HUES48 (cell line): ENCODE measurements at regions not wholly inside any gene's neighbourhood (a gene's known extent, or its start where the extent isn't known, plus 50 kb on each side); places are given as distances from the start of the nearest gene placed in this dataset.

Source experiments
- H3K27ac ChIP-seq: one replicate; pipeline ENCODE4 v1.7.0; 2013; ENCODE audit warnings: low read depth, low read length, inconsistent platforms
- H3K27me3 ChIP-seq: 2 replicates; pipeline ENCODE4 v1.6.1; 2013; ENCODE audit warnings: mild to moderate bottlenecking, low read length; ENCODE audit not compliant: control insufficient read depth, insufficient read depth
- H3K36me3 ChIP-seq: 2 replicates; pipeline ENCODE4 v1.6.1; 2013; ENCODE audit warnings: low read length; ENCODE audit not compliant: control insufficient read depth, insufficient read depth
- H3K4me1 ChIP-seq: 2 replicates; pipeline ENCODE4 v1.6.1; 2013; ENCODE audit warnings: mild to moderate bottlenecking, low read length; ENCODE audit not compliant: control insufficient read depth, insufficient read depth
- H3K4me3 ChIP-seq: 2 replicates; pipeline ENCODE4 v1.5.1; 2013; ENCODE audit warnings: mild to moderate bottlenecking, low read depth, low read length
- H3K9ac ChIP-seq: 2 replicates; pipeline ENCODE4 v1.6.1; 2013; ENCODE audit warnings: mild to moderate bottlenecking, low read depth, low read length, moderate library complexity
- H3K9me3 ChIP-seq: 2 replicates; pipeline ENCODE4 v1.6.1; 2013; ENCODE audit warnings: low read length; ENCODE audit not compliant: control insufficient read depth, insufficient read depth

- no peak overlapping the region for H3K27ac ChIP-seq
- no peaks in the 10 kb centered on the region for H3K27me3 ChIP-seq
- no peaks in the 10 kb centered on the region; the same call in none of the 2 replicates for H3K9me3 ChIP-seq
- H3K36me3 ChIP-seq: no peaks in the 10 kb centered on the region
- H3K9ac ChIP-seq: no peak overlapping the region
- H3K4me1 ChIP-seq: peaks cover 21% of the 10 kb centered on the region; the same call in 1 of the 2 replicates
- no peak overlapping the region for H3K4me3 ChIP-seq
These were observed 854.2 kb downstream of the SI start for GRCh38 chr3:164224126-164224525.

GRCh38 chr3:164222197-164222596 is 856.1 kb downstream of the SI start:
- H3K9me3 ChIP-seq: no peaks in the 10 kb centered on the region; the same call in none of the 2 replicates
- no peaks in the 10 kb centered on the region for H3K36me3 ChIP-seq
- H3K27ac ChIP-seq: no peak overlapping the region
- no peak overlapping the region for H3K4me3 ChIP-seq
- no peak overlapping the region for H3K9ac ChIP-seq
- H3K27me3 ChIP-seq: no peaks in the 10 kb centered on the region
- H3K4me1 ChIP-seq: peaks cover 21% of the 10 kb centered on the region; the same call in 1 of the 2 replicates

GRCh38 chr3:164221297-164221696 is 857.0 kb downstream of the SI start:
- Histone ChIP-seq H3K36me3 (no peaks in the 10 kb centered on the region), H3K4me1 (peaks cover 21% of the 10 kb centered on the region; the same call in 1 of the 2 replicates), H3K4me3 (no peak overlapping the region), H3K9ac (no peak overlapping the region), H3K27ac (no peak overlapping the region), H3K27me3 (no peaks in the 10 kb centered on the region), H3K9me3 (no peaks in the 10 kb centered on the region; the same call in none of the 2 replicates)

- no peak overlapping the region for H3K27ac ChIP-seq
- H3K36me3 ChIP-seq: no peaks in the 10 kb centered on the region
- no peaks in the 10 kb centered on the region; the same call in 1 of the 2 replicates for H3K4me1 ChIP-seq
- H3K27me3 ChIP-seq: no peaks in the 10 kb centered on the region
- no peak overlapping the region for H3K4me3 ChIP-seq
- no peaks in the 10 kb centered on the region for H3K9me3 ChIP-seq
- H3K9ac ChIP-seq: no peak overlapping the region
These were observed 868.9 kb downstream of the SI start for GRCh38 chr3:164209363-164209762.

GRCh38 chr3:164208821-164209220 is 869.5 kb downstream of the SI start:
- H3K27me3 ChIP-seq: no peaks in the 10 kb centered on the region
- no peak overlapping the region for H3K4me3 ChIP-seq
- H3K9me3 ChIP-seq: no peaks in the 10 kb centered on the region
- no peak overlapping the region for H3K9ac ChIP-seq
- H3K27ac ChIP-seq: no peak overlapping the region
- H3K4me1 ChIP-seq: no peaks in the 10 kb centered on the region; the same call in 1 of the 2 replicates
- H3K36me3 ChIP-seq: no peaks in the 10 kb centered on the region

- Histone ChIP-seq H3K4me1 (no peaks in the 10 kb centered on the region; the same call in 1 of the 2 replicates), H3K4me3 (no peak overlapping the region), H3K9me3 (no peaks in the 10 kb centered on the region), H3K36me3 (no peaks in the 10 kb centered on the region), H3K9ac (no peak overlapping the region), H3K27me3 (no peaks in the 10 kb centered on the region), H3K27ac (no peak overlapping the region)
These were observed 870.2 kb downstream of the SI start for GRCh38 chr3:164208048-164208447.

- no peak overlapping the region for H3K27ac ChIP-seq
- no peak overlapping the region for H3K9ac ChIP-seq
- no peaks in the 10 kb centered on the region for H3K4me1 ChIP-seq
- H3K9me3 ChIP-seq: no peaks in the 10 kb centered on the region
- H3K27me3 ChIP-seq: no peaks in the 10 kb centered on the region
- H3K36me3 ChIP-seq: no peaks in the 10 kb centered on the region
- no peak overlapping the region for H3K4me3 ChIP-seq
These were observed 878.1 kb downstream of the SI start for GRCh38 chr3:164200053-164200823.

- no peak overlapping the region for H3K27ac ChIP-seq
- no peak overlapping the region for H3K9ac ChIP-seq
- H3K27me3 ChIP-seq: no peaks in the 10 kb centered on the region
- no peaks in the 10 kb centered on the region for H3K9me3 ChIP-seq
- H3K36me3 ChIP-seq: no peaks in the 10 kb centered on the region
- H3K4me3 ChIP-seq: no peak overlapping the region
- H3K4me1 ChIP-seq: no peaks in the 10 kb centered on the region
These were observed 881.8 kb downstream of the SI start for GRCh38 chr3:164196477-164196876.

- H3K4me1 ChIP-seq: no peaks in the 10 kb centered on the region
- H3K27me3 ChIP-seq: no peaks in the 10 kb centered on the region
- no peak overlapping the region for H3K4me3 ChIP-seq
- no peak overlapping the region for H3K27ac ChIP-seq
- no peak overlapping the region for H3K9ac ChIP-seq
- no peaks in the 10 kb centered on the region for H3K9me3 ChIP-seq
- H3K36me3 ChIP-seq: no peaks in the 10 kb centered on the region
These were observed 883.5 kb downstream of the SI start for GRCh38 chr3:164194842-164195241.

GRCh38 chr3:164192974-164193373 is 885.3 kb downstream of the SI start:
- H3K27ac ChIP-seq: no peak overlapping the region
- no peaks in the 10 kb centered on the region for H3K27me3 ChIP-seq
- no peaks in the 10 kb centered on the region for H3K4me1 ChIP-seq
- no peaks in the 10 kb centered on the region for H3K9me3 ChIP-seq
- no peak overlapping the region for H3K4me3 ChIP-seq
- H3K9ac ChIP-seq: no peak overlapping the region
- no peaks in the 10 kb centered on the region for H3K36me3 ChIP-seq

GRCh38 chr3:164190566-164190965 is 887.7 kb downstream of the SI start:
- Histone ChIP-seq H3K4me3 (no peak overlapping the region), H3K9ac (no peak overlapping the region), H3K27me3 (no peaks in the 10 kb centered on the region), H3K36me3 (no peaks in the 10 kb centered on the region), H3K4me1 (no peaks in the 10 kb centered on the region), H3K27ac (no peak overlapping the region), H3K9me3 (no peaks in the 10 kb centered on the region)
